Adipocyte (in vitro differentiated cells): ENCODE measurements at regions not wholly inside any gene's neighbourhood (a gene's known extent, or its start where the extent isn't known, plus 50 kb on each side); places are given as distances from the start of the nearest gene placed in this dataset.

Experiments used
- DNase-seq: peaks from one replicate; pipeline ENCODE4 v3.0.0-alpha.2; 2015; ENCODE audit warnings: low read depth
- H3K27me3 ChIP-seq: replicated peaks from 2 replicates; pipeline ENCODE4 v1.7.0; 2013; ENCODE audit warnings: mild to moderate bottlenecking, low read length, moderate library complexity; ENCODE audit not compliant: control insufficient read depth, insufficient read depth
- H3K36me3 ChIP-seq: 2 replicates; pipeline ENCODE4 v1.7.0; 2013; ENCODE audit warnings: low read length, mild to moderate bottlenecking, moderate library complexity; ENCODE audit not compliant: control insufficient read depth, insufficient read depth, severe bottlenecking
- H3K4me1 ChIP-seq: 2 replicates; pipeline ENCODE4 v1.7.0; 2013; ENCODE audit warnings: mild to moderate bottlenecking, low read length, moderate library complexity; ENCODE audit not compliant: control insufficient read depth, insufficient read depth
- H3K4me3 ChIP-seq: 2 replicates; pipeline ENCODE4 v1.7.0; 2013; ENCODE audit warnings: mild to moderate bottlenecking, low read length, moderate library complexity
- H3K9ac ChIP-seq: 2 replicates; pipeline ENCODE4 v1.7.0; 2013; ENCODE audit warnings: mild to moderate bottlenecking, low read length, moderate library complexity
- H3K9me3 ChIP-seq: 2 replicates; pipeline ENCODE4 v1.7.0; 2013; ENCODE audit warnings: mild to moderate bottlenecking, low read length, moderate library complexity; ENCODE audit not compliant: control insufficient read depth

DNA sequence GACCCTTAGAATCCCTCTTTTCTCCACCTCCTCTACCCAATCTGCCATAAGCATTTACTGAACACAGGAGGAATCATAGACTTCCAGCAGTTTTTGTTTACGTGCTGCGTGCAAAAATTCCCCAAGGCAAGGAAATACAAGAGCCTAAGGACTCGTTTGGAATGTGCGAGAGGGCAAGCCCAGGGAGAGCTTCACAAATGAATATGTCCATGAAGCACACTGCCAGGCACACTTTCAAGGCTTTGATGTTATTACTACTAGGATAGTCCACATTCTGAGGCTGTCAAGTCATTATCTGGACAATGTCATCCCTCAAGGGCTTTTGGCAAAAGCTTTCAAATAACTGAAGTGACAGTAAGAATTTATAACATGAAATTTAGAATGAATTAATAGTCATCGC, 214.7 kb upstream of the TBX20 start:
- peaks cover 8% of the 10 kb centered on the region for H3K27me3 ChIP-seq
- no peak for DNase-seq
- no peaks in the 10 kb centered on the region for H3K4me1 ChIP-seq
- H3K4me3 ChIP-seq = no peak overlapping the region
- no peaks in the 10 kb centered on the region for H3K9me3 ChIP-seq
- no peak overlapping the region for H3K9ac ChIP-seq
- H3K36me3 ChIP-seq = no peaks in the 10 kb centered on the region

DNA sequence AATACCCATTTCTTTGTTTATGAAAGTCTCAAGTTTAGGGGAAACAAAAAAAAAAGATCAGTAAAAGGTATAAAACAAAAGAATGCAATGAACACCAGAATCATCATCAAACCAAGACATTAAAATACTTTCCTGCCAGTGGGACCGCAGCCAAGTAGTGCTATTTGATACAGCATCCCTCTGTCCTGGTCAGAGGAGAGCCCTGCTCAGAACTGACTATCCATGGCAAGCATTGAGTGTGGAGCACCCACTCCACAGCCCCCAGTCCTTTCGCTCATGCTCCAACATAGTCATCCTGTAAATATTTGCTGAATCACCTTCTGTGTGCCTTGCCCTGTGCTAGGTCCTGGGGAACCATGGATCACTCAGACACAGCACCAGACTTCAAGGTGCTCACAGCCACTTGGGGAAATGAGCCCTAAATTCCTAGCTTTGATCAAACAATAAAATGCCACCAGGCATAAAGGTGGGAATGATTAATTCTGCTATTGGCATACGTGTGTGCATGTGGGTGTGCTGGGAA, 213.6 kb upstream of the TBX20 start:
- no peak overlapping the region for H3K4me3 ChIP-seq
- H3K9me3 ChIP-seq = no peaks in the 10 kb centered on the region
- H3K9ac ChIP-seq = no peak overlapping the region
- H3K36me3 ChIP-seq = no peaks in the 10 kb centered on the region
- DNase-seq = no peak
- no peaks in the 10 kb centered on the region for H3K4me1 ChIP-seq
- H3K27me3 ChIP-seq = peaks cover 8% of the 10 kb centered on the region

DNA sequence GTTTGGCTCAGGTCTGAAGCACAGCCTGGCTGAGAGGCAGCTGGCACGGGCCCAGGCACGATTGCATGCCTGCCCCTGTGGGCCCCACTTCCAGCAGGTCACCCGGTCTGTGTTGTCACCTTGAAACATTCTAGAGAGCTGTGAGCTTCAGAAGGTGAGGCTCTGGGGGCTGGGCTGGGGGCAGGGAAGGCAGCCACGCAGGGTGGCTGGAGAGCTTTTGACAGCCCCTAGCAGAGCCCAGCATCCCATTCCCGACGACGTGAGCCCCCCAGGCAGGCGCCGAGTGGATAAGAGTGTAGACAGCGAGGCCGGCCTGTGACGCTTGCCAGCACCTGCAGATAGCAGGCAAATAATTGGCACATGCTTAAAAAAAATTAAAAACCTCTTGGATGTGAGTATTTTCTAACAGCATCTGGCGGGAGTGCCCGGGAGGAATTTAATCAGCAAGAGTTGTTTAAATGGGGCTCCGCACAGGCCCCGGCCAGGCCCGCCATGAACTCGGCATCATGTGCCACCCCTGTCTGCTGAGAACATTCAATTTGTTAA, 212.0 kb upstream of the TBX20 start:
- no peaks in the 10 kb centered on the region for H3K9me3 ChIP-seq
- H3K4me3 ChIP-seq = no peak overlapping the region
- DNase-seq = no peak
- H3K4me1 ChIP-seq = no peaks in the 10 kb centered on the region
- H3K9ac ChIP-seq = no peak overlapping the region
- peaks cover 8% of the 10 kb centered on the region for H3K27me3 ChIP-seq
- no peaks in the 10 kb centered on the region for H3K36me3 ChIP-seq

DNA sequence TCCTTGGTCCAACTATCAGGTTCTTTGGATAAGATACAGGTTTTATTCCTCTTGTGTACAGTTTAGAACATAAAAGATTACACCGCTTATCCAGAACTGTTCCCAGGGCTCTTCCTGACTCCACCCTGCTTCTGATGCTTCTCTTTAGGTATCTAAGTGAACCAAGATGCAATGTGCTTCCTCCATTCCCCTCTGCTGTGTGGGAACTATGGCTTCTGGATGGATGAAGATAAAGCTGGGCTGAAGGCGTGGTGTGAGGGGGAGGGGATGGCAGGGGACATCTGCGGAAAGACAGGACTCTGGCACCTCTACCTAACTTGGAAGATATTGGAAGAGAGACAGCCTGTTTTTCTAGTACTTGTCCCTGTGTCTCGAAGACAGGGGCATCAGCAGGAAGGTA, 209.9 kb upstream of the TBX20 start:
- Histone ChIP-seq H3K4me1 (no peaks in the 10 kb centered on the region), H3K9me3 (no peaks in the 10 kb centered on the region), H3K27me3 (peaks cover 7% of the 10 kb centered on the region), H3K4me3 (no peak overlapping the region), H3K36me3 (no peaks in the 10 kb centered on the region), H3K9ac (no peak overlapping the region)
- DNase-seq = no peak

DNA sequence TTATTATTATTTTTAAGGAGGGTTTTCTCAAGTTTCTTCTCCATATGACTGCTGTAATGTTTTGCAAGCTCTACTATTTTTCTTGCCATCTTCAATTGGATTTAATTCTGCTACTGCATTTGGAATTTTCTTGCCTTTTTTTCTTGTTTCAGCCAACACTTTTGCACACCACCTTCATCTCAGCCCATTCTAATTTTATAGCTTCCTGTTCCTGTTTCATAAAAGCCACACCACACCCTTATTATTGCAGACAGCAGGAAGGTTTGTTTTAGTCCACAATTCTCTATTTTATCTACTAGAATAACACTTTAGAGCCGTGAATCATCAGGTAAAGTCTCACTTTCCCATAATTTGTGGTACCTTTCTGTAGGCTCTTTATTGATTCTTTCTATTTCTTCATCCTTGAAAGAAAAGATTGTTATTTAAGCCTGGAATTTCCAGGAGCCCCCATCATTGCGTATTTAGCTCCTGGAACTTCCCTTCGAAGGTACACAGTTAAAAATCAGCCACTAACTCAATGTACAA, 209.3 kb upstream of the TBX20 start:
- Histone ChIP-seq H3K9ac (no peak overlapping the region), H3K27me3 (peaks cover 4% of the 10 kb centered on the region), H3K4me3 (no peak overlapping the region), H3K36me3 (no peaks in the 10 kb centered on the region), H3K9me3 (no peaks in the 10 kb centered on the region), H3K4me1 (no peaks in the 10 kb centered on the region)
- DNase-seq = no peak

DNA sequence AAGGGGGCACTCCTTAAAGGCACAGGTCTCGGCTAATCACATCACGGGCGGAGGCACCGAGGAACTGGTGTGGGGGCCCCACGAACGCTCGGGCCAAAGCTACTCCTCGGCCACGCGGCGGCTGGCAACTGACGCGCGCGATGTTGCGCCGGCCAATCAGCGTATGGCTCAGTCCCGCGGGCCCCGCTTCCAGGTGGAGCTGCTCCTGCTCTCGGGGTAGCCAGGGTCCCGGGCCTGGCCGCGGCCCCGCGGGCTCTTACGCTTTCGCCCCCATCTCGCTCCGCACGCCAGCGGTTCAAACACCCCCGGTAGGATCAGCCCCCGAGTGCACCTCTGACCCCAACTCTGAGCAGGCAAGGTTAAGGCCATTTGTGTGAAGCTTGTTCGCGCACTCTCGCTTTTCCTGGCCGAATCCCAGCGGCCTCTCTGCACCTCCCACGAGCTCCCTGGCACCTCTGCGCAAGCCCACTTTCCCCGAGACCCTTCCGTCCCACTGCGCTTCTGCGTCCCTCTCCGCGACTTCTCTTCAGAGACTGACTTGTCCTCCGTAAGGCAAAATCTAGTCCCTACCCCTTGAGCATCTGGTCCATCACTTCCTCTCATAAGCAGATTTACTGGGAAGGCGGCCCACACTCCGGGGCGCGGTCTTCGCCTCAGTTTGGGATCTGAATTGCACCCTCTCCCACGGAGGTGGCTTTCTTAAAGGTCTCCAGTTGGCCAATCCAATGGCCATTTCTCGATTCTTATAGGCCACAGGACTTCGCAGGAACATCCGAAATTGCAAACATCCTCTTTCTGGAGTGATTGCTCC, 200.9 kb upstream of the TBX20 start:
- no peaks in the 10 kb centered on the region for H3K9me3 ChIP-seq
- peaks cover 24% of the 10 kb centered on the region for H3K27me3 ChIP-seq
- no peak overlapping the region for H3K9ac ChIP-seq
- H3K4me3 ChIP-seq = no peak overlapping the region
- DNase-seq = no peak
- H3K36me3 ChIP-seq = no peaks in the 10 kb centered on the region
- H3K4me1 ChIP-seq = no peaks in the 10 kb centered on the region

DNA sequence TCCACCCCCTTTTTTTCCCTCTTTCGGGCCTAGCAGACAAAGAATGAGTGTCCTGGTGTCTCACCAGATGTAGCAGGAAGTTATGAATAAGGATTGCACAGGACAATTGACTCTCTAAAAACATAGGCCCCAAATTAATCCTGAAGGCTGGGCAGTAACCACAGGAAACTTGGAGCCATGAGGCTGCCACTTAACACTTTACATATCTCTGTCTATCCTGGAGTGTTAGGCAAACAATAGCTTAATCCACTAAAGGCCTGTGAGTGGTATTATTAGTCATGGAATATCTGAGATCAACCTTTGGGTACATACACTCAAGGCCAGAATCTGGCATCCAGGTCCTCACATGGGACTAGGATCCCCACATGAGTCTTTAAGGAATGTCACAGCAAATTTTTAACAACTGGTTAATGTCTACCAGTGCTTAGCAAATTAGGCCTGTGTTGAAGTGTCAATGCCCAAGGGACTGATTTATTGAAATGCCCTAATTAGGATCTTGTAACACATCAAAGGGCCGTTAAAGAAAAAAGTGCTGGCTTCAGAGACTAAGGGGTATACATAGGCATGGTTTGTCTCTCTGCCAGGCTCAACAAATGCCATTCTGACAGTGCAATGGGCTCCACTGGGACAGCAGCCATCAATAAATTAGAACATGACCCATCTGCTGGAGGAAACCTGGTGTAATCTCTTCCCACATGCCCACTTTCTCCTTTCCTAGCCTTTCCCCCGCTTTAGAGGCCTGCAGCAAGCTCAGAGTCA, 196.7 kb upstream of the TBX20 start:
- no peaks in the 10 kb centered on the region for H3K4me1 ChIP-seq
- H3K9ac ChIP-seq = no peak overlapping the region
- DNase-seq = no peak
- no peak overlapping the region for H3K4me3 ChIP-seq
- no peaks in the 10 kb centered on the region for H3K36me3 ChIP-seq
- H3K27me3 ChIP-seq = peaks cover 21% of the 10 kb centered on the region
- H3K9me3 ChIP-seq = peaks cover 5% of the 10 kb centered on the region

DNA sequence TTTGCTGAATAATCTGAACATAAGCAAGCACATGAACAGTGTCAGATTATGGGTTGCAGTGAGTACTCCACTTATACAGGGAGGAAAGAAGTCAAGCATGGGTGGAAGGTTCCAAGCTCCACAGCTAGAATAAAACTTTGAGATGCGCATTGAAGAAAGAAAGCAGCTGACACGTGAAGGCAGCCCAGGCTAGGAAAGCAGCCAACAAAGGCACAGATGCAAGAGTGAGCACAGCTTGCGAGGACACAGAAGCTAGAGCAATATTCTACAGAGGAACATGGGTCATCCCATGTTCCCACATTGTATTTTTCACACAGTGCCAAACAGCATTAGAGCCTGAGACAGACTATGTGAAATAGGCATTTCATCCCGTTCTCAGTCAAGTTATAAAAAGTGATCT, 194.6 kb upstream of the TBX20 start:
- H3K9me3 ChIP-seq = peaks cover 10% of the 10 kb centered on the region
- H3K9ac ChIP-seq = no peak overlapping the region
- H3K36me3 ChIP-seq = no peaks in the 10 kb centered on the region
- no peaks in the 10 kb centered on the region for H3K4me1 ChIP-seq
- no peak for DNase-seq
- peaks cover 10% of the 10 kb centered on the region for H3K27me3 ChIP-seq
- H3K4me3 ChIP-seq = no peak overlapping the region

DNA sequence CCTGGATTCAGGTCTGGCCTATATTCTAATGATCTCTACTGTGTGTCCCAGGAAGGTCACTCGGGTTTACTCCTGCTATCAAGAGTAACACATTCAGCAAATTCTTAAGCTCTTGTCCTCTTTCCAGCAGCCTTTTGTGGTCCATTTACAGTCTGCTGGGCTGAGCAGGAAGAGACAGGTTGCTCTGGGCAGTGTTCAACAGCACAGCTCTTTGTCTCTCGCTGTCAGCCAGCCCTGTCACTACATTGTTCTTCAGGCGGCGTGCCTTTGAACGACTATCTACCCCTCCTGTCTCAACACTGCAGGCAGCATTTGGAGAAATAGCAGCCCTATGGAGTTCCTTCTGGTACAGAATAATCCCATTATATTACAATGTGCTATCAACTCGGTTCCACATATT, 192.2 kb upstream of the TBX20 start:
- no peak overlapping the region for H3K4me3 ChIP-seq
- DNase-seq = no peak
- H3K4me1 ChIP-seq = no peaks in the 10 kb centered on the region
- peaks cover 7% of the 10 kb centered on the region for H3K27me3 ChIP-seq
- H3K9ac ChIP-seq = no peak overlapping the region
- H3K36me3 ChIP-seq = no peaks in the 10 kb centered on the region
- H3K9me3 ChIP-seq = peaks cover 10% of the 10 kb centered on the region

DNA sequence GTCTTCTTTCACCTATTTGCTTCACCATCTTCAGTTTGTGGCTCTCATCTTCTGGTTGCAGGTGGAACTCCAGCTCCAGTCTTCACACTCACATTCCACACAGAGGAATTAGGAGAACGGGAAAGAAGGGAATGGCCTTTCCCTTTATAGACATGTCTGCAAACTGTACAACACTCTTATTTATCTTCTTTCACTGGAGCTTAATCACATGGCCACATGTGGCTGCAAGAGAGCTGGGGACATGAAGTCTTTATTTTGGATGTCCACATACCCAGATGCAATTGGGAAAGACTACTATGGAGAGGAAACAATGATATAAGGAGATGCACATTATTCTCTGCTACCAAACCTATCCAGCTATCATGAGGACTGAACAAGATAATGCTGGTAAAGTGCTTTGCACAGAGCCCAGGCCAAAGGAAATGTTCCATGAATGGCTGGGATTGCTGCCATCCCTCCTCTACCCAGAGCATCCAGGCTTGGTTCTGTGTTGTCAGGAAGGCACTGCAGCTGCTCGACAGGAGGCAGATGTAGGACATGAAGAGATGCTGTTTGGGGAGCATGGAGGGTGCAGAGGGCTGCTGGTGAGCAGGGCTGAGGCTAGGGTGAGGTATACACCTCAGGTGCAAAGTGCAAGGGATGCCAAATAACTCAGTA, 183.8 kb upstream of the TBX20 start:
- no peak for DNase-seq
- Histone ChIP-seq H3K36me3 (no peaks in the 10 kb centered on the region), H3K27me3 (no peaks in the 10 kb centered on the region), H3K9ac (no peak overlapping the region), H3K9me3 (peaks cover 3% of the 10 kb centered on the region), H3K4me3 (no peak overlapping the region), H3K4me1 (peaks cover 2% of the 10 kb centered on the region)

DNA sequence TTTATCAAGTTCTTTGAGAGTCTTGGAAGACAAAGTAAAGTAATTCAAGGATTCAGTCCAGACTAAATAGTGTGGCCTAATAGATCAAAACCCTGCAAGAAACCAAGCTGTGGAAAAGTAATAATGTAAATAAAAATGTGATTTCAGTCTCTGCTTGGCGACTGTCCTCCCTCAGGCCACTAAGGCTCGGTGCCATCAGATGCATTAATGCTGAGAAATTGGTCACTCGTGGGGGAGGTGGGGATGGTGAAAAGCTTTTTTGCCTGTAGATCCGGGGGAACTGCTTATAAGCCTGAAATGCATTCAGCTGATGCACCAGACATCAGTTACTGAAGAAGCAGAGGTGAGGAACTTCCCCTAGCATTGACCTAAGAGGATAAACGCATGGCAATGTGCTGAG, 182.6 kb upstream of the TBX20 start:
- Histone ChIP-seq H3K27me3 (no peaks in the 10 kb centered on the region), H3K9ac (no peak overlapping the region), H3K4me1 (peaks cover 2% of the 10 kb centered on the region), H3K4me3 (no peak overlapping the region), H3K9me3 (peaks cover 3% of the 10 kb centered on the region), H3K36me3 (no peaks in the 10 kb centered on the region)
- no peak for DNase-seq
